ENCODE measurements at regions not wholly inside any gene's neighbourhood (a gene's known extent, or its start where the extent isn't known, plus 50 kb on each side); places are given as distances from the start of the nearest gene placed in this dataset.
"Not testable (repeated sequence)": the region's sequence is repeated elsewhere in the genome, so short reads cannot be mapped to it uniquely, and the experiment has no call there.

DNA sequence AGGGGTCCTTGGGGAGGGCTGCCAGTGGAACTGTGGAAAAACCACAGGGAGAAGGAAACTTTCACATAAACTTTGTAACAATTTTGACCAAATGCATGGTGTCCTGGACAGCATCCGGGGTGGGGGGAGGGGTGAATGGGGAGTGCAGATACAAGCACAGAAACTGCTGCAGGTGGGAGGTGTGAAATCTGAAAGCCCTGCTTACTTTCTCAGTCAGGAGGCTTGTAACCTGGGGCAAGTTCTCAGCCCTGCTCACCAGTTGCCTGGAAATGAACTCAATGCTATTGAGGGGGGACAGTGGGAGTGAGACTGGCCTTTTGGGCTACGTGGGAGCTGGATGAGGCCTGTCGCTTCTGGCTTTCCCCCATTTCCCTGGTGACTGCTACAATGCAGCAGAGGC, 694.5 kb upstream of the ZNF608 start:
- in situ Hi-C loops (cut with HindIII; ENCODE audit: low pct_unique_long_range_greater_than_20kb, low sequenced_read_pairs): no loop called here
- no peak for DNase-seq (ENCODE audit: low read depth)

DNA sequence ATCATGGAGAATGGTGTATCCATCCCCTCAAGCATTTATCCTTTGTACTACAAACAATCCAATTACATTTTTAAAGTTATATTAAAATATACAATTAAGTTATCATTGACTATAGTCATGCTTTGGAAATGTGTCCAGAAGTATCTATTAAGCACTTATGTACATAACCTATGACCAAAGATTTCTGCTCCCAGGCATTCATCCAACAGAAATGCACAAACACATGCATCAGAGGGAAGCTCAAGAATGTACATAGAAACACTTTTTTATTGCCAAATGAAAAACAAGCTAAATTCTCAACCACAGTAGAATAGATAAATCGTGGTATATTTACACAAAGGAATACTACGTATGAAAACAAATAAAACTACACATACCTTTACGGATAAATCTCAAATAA, 700.5 kb upstream of the ZNF608 start:
- DNase-seq (ENCODE audit: low read depth): no peak
- in situ Hi-C loops (cut with HindIII; ENCODE audit: low pct_unique_long_range_greater_than_20kb, low sequenced_read_pairs): no loop called here

DNA sequence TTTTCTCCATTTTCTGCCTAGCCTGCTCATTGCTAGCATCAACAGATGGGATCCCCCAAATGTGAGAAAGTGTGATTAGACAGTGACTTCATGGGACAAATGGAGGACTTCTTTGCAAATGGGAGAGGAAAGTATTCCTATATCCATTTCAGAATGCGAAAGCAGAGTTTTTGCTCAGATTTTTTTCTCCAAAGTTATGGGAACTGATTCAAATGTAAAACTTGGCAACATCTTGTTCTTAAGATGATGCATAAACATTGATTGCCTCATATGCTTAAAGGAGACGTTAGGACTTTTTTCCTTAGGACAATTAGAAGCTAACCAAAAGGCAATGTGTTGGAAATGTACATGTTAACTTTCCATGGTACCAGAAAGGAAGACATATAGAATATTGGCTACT, 704.3 kb upstream of the ZNF608 start:
- in situ Hi-C loops (cut with HindIII; ENCODE audit: low pct_unique_long_range_greater_than_20kb, low sequenced_read_pairs): no loop called here
- DNase-seq (ENCODE audit: low read depth): no peak

DNA sequence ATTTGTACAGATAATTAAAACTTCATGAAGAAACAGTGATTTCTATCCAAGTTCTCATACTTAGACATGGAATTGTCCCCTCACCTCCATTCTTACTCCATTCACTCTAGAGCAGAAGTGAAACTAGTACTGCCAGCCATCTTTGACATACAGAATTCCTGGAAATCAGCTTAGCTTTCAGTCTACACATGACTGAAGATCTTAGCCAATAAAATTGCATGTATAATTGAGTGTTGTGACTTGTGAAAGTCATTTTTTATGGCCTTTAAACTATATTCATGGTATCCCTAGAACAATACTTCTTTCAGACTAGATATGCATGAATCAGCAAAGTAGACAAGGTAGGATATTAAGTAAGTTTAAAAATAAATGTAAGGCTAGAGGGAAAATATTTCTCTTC, 705.2 kb upstream of the ZNF608 start:
- DNase-seq (ENCODE audit: low read depth): no peak
- in situ Hi-C loops (cut with HindIII; ENCODE audit: low pct_unique_long_range_greater_than_20kb, low sequenced_read_pairs): no loop called here

DNA sequence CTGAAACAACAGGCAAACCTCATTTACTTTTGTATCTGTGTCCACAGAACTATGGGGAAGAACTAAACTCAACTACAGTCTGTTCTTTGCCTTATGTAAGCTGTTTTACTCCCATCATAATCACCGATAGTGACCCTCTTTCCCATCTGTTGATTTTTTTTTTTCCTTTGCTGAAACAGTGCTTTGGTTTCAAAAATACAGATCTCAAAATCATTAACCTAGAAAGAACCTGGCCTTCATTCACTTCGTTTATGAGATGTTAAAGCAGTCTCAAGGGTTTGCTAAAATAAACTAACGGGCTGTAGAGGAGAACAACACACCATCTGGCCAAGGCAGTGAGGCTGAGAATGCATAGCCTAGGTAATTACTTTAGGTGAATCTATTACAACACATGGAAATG, 706.6 kb upstream of the ZNF608 start:
- DNase-seq (ENCODE audit: low read depth): no peak
- in situ Hi-C loops (cut with HindIII; ENCODE audit: low pct_unique_long_range_greater_than_20kb, low sequenced_read_pairs): no loop called here

DNA sequence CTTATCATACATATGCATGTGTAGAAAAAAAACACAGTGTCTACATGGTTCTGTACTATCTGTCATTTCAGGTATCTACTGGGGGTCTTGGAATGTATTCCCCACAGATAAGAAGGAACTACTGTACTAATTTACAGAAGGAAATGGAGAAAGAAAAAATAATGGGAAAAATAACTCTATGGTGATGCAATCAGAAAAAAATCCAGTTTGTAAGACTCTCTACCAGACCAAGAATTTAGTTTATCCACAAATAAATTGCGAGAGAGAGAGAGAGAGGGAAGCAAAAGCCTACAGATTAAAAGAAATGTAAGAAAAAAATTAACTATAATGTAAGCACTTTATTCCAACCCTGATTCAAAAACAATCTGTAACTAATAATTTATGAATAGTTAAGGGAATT, 708.6 kb upstream of the ZNF608 start:
- in situ Hi-C loops (cut with HindIII; ENCODE audit: low pct_unique_long_range_greater_than_20kb, low sequenced_read_pairs): no loop called here
- DNase-seq (ENCODE audit: low read depth): no peak

DNA sequence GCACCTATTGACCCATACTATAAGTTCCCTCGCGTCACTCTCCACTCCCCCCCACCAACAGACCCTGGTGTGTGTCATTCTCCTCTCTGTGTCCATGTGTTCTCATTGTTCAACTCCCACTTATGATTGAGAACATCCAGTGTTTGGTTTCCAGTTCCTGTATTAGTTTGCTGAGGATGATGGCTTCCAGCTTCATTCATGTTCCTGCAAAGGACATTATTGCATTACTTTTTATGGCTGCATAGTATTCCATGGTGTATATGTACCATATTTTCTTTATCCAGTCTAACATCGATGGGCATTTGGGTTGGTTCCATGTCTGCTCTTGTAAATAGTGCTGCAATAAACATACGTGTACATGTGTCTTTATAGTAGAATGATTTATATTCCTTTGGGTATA, 709.6 kb upstream of the ZNF608 start:
- in situ Hi-C loops (cut with HindIII; ENCODE audit: low pct_unique_long_range_greater_than_20kb, low sequenced_read_pairs); DNase-seq (ENCODE audit: low read depth): not testable (repeated sequence)

DNA sequence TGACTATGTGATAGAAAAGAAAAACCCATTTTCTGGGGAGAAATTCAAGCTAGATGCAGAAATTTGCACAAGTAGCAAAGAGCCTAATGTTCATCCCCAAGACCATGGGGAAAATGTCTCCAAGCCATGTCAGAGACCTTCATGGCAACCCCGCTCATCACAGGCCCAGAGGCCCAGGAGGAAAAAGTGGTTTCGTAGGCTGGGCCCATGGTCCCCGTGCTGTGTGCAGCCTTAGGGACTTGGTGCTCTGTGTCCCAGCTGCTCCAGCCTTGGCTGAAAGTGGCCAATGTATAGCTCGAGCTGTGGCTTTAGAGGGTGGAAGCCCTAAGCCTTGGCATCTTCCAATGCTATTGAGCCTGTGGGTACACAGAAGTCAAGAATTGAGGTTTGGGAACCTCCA, 711.2 kb upstream of the ZNF608 start:
- in situ Hi-C loops (cut with HindIII; ENCODE audit: low pct_unique_long_range_greater_than_20kb, low sequenced_read_pairs): no loop called here

DNA sequence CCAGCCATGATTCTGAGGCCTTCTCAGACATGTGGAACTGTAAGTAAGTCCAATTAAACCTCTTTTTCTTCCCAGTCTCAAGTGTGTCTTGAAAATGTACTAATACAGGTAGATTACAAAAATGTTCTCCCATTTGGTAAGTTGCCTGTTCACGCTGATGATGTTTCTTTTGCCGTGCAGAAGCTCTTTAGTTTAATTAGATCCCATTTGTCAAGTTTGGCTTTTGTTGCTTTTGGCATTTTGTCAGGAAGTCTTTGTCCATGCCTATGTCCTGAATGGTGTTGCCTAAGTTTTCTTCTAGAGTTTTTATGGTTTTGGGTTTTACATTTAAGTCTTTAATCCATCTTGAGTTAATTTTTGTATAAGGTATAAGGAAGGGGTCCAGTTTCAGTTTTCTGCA, 712.5 kb upstream of the ZNF608 start:
- in situ Hi-C loops (cut with HindIII; ENCODE audit: low pct_unique_long_range_greater_than_20kb, low sequenced_read_pairs); DNase-seq (ENCODE audit: low read depth): not testable (repeated sequence)

More for the DNA sequence above, 711.2 kb upstream of the ZNF608 start:
- DNase-seq (ENCODE audit: low read depth): no peak

DNA sequence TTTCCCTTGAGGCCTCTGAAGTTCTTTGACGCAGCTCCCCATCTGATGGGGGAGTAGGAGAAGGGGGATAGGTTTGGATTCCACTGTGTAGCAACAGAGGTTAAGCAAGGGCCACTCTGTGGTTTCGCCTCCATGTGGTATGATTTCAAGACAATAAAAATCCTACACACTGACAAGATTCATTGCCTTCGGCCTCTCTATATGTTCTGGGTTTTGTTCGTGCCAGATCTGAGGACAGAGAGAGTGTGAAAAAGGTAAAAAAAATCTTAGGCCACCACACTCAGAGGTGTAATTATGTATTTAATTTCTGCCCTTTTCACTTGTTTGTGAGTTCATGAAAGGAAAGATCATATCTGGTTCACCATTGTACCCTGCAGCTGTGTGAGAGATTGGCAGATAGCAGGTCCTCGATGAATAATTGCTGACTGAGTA, 715.2 kb upstream of the ZNF608 start:
- no peak for DNase-seq (ENCODE audit: low read depth)
- in situ Hi-C loops (cut with HindIII; ENCODE audit: low pct_unique_long_range_greater_than_20kb, low sequenced_read_pairs): no loop called here

DNA sequence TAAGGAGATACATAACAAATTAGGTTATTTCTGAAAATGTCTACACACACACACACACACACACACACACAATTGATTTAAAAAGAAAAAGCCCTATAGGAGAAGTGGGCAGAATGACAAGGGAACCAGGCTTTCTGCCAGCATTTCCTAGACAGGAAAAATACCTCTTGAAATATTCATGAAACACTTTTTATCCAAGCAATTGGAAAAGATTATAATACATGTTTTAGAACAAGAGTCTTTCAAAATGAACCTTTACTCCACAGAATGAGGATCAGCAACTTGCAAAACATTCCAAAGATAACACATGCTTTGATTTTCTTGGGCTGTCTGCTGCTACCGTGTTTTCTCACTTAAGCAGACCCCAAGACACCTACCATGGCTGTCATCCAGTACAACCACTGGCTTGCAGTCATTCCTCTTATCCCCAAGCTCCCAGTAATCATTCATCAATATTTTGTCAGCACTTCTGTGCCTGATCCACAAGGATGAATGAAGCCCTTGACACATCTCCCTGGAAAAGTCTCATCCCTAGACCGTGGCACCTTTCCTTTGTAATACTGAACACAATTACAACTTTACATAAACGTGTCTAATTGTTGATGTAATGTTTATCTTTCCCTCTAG, 717.1 kb upstream of the ZNF608 start:
- DNase-seq (ENCODE audit: low read depth): no peak
- in situ Hi-C loops (cut with HindIII; ENCODE audit: low pct_unique_long_range_greater_than_20kb, low sequenced_read_pairs): no loop called here

DNA sequence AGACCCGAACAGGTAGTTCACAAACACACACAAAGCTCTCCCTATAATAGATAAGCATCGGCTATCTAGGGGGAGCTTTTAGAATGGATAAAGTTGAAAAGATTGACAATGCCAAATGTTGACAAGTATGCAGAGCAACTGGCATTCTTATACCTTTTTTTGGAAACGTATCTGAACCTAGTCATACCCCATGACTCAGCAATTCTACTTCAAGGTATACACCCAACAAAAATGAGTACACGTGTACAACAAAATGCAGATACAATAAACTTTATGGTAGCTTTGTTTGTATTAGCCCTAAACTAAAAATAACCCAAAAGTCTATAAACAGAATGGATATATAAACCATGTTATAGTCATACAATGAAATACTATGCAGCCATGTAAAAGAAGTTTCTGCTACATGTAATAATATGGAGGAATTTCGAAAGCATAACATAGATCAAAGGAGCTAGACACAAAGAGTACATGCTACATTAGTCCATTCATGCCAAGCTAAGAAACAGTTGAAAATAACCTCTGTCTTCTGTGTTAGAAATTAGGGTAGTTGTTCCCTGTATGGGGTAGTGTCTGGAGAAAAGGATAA, 718.5 kb upstream of the ZNF608 start:
- DNase-seq (ENCODE audit: low read depth): no peak
- in situ Hi-C loops (cut with HindIII; ENCODE audit: low pct_unique_long_range_greater_than_20kb, low sequenced_read_pairs): no loop called here

DNA sequence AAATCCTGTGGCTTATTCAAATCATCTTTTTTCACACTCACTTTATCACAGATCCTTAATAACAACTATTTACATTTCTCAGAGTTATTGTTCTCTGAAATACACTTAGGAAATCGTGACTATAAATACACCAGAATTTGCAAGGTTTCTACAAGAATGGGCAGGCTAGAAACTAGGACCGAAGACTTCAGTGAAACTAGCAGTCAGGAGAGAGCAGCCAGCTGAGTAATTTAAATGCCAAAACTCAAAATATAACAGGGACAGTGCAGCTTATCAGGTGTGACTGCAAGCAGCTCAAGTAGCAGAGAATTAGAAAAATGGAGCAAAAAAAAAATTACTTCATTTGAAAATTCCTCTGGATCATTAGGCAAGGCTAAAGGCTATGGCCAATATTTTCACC, 719.3 kb upstream of the ZNF608 start:
- in situ Hi-C loops (cut with HindIII; ENCODE audit: low pct_unique_long_range_greater_than_20kb, low sequenced_read_pairs): no loop called here
- DNase-seq (ENCODE audit: low read depth): no peak

DNA sequence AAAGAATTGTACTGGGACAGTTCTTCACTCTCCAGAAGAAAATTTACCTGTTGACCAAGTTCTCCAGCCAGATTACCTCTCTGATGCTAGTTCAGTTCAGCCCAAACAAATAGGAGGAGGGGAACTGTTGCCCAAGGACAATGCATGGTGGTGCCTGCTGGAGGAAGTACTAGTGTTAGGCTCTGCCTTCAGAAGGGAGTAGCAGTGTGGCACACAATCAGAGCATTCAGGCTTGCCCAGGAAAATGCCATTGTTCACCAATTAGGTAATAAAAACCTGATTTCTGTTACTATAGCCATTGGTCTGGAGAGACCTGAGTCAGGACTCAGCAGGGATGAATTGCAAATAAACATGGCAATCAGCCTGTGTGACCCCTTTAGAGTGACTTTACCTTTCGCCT, 720.8 kb upstream of the ZNF608 start:
- no peak for DNase-seq (ENCODE audit: low read depth)
- in situ Hi-C loops (cut with HindIII; ENCODE audit: low pct_unique_long_range_greater_than_20kb, low sequenced_read_pairs): no loop called here

DNA sequence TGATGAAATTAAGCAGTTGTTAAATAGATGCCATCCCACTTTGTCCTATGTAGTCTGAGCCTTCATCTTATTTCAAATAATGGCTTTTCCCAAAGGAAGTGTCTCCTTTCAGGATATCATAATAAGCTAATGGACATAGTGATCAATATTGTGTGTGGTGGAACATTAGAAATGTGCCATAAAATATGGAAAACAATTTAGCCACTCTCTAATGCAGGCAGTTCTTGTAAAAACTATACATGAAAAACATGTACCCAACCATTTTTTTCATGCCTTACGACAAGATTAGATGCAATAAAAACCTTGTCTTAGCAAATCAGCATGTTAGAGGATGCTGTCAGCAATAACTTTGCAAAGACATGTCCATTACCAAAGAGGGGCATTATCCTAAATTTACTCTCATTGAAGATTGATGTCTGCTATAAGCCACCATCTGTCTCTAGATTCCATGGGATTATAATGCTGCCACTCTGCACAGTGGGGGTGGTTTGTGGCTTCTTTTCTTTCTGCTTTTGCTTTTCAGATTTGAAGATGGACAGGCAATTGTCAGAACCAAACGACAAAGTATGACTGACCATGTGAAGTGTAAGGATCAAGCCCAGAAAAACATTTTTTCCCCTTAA, 724.0 kb upstream of the ZNF608 start:
- DNase-seq (ENCODE audit: low read depth): no peak
- in situ Hi-C loops (cut with HindIII; ENCODE audit: low pct_unique_long_range_greater_than_20kb, low sequenced_read_pairs): no loop called here

DNA sequence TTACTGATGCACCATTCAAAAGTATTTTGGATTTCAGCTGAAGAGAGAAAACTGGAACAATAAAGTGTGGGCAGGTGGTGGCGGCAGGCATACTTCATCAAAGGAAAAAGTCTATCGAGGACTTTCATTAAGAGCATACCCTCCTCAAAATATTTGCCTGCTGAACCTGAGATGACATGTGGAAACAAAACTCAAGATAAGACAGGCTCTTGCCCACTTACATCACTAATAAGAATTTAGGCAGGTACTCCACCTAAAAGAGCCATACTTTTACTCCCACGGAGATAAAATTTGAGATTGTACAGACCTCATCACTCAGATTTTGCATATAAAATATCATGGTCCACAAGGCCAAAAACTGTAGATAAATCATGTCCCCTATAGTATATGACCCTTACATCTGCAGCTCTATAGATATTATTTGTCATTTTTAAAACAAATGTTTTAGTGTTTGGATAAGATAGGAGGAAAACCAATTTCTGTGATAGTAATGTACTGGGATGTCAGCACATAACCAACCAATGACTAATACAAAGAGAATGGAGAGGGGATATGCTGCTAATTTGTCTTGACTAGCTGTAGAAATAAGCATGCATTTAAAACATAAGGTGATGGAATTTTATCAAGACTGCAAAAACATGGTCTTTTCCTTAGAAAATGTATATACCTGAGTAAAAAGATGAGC, 730.6 kb upstream of the ZNF608 start:
- in situ Hi-C loops (cut with HindIII; ENCODE audit: low pct_unique_long_range_greater_than_20kb, low sequenced_read_pairs): no loop called here
- DNase-seq (ENCODE audit: low read depth): no peak

DNA sequence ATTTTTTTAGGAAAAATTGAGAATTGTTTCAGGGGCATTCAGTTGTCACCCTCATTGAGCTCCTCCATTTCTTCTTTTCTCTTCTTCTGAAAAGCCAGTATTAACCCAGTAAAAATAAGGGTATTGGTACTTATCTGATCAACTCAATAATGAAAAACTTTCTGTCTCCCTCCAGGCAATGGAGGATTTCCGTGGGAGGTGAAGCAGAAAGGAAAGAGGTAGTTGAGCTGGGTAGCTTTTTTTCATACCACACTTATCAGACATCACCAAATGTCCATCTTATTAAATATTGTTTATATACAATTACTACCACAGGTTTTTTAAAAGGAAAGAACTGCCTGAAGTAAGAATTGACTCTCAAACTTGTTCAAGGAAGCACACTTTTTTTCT, 731.1 kb upstream of the ZNF608 start:
- in situ Hi-C loops (cut with HindIII; ENCODE audit: low pct_unique_long_range_greater_than_20kb, low sequenced_read_pairs): no loop called here
- no peak for DNase-seq (ENCODE audit: low read depth)

DNA sequence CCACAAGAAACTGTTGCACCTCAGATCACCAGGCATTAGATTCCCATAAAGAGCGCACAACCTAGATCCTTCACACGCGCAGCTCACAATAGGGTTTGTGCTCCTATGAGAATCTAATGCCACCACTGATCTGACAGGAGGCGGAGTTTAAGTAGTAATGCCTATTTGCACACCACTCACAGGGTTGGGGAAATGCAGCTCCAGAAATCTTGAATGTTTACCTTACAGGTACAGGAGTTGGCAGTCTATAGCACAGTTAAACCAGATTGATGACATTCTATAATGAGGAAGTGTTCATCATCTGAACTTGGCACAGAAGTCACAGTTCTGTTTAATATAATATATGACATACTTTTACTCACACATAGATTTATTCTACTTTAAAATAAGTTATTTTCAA, 732.2 kb upstream of the ZNF608 start:
- in situ Hi-C loops (cut with HindIII; ENCODE audit: low pct_unique_long_range_greater_than_20kb, low sequenced_read_pairs): no loop called here
- DNase-seq (ENCODE audit: low read depth): no peak

DNA sequence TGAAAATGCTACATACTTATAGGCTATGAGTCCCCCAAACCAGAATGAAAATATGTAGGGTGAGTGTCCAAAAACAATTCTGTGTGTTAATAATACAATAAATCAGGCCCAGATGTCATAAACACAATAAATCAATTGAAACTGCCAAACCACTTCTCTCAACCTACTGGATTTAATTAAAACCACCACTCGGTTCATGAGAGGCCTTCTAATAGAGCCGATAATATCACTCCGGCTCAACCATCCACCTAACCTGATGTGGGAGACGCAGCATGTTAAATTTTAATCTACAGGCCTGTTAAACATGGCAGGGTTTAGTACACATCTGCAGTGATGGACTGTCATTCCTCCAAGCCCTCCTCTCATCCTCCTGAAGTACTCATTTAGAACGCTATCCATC, 734.5 kb upstream of the ZNF608 start:
- in situ Hi-C loops (cut with HindIII; ENCODE audit: low pct_unique_long_range_greater_than_20kb, low sequenced_read_pairs): no loop called here

More for the DNA sequence above, 734.5 kb upstream of the ZNF608 start:
- DNase-seq (ENCODE audit: low read depth): no peak
